GM10266 (cell line): ENCODE measurements at regions not wholly inside any gene's neighbourhood (a gene's known extent, or its start where the extent isn't known, plus 50 kb on each side); places are given as distances from the start of the nearest gene placed in this dataset.

Experiments
- DNase-seq: peaks from one replicate; pipeline ENCODE4 v3.0.0; 2012; ENCODE audit errors: extremely low spot score
- TF ChIP-seq, protein P1 (sequence below): IDR thresholded peaks from 2 replicates; pipeline ENCODE4 v1.5.1; 2012; ENCODE audit warnings: mild to moderate bottlenecking, low read depth; ENCODE audit not compliant: control insufficient read depth, insufficient read depth; ENCODE audit errors: missing control alignments

DNA sequence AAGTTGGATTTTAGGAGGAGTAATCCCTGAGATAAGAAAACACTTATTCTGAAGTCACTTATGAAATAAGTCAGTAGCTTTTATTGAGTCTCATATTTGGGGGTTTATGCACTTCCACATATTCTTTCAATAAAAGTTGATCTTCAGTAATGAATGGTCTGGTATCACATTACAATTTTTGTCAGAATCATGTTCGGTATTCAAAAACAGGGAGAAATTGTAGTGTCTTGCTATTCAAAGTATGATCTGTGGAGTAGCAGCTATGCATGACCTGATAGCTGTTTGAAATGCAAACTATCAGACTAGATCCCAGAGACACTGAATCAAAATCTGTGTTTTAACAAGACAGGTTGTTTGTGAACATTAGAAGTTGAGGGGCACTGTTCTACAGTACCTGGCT, 857.6 kb downstream of the METTL15 start:
- no peak for DNase-seq
- TF ChIP-seq, protein P1, sequence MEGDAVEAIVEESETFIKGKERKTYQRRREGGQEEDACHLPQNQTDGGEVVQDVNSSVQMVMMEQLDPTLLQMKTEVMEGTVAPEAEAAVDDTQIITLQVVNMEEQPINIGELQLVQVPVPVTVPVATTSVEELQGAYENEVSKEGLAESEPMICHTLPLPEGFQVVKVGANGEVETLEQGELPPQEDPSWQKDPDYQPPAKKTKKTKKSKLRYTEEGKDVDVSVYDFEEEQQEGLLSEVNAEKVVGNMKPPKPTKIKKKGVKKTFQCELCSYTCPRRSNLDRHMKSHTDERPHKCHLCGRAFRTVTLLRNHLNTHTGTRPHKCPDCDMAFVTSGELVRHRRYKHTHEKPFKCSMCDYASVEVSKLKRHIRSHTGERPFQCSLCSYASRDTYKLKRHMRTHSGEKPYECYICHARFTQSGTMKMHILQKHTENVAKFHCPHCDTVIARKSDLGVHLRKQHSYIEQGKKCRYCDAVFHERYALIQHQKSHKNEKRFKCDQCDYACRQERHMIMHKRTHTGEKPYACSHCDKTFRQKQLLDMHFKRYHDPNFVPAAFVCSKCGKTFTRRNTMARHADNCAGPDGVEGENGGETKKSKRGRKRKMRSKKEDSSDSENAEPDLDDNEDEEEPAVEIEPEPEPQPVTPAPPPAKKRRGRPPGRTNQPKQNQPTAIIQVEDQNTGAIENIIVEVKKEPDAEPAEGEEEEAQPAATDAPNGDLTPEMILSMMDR = no peak

DNA sequence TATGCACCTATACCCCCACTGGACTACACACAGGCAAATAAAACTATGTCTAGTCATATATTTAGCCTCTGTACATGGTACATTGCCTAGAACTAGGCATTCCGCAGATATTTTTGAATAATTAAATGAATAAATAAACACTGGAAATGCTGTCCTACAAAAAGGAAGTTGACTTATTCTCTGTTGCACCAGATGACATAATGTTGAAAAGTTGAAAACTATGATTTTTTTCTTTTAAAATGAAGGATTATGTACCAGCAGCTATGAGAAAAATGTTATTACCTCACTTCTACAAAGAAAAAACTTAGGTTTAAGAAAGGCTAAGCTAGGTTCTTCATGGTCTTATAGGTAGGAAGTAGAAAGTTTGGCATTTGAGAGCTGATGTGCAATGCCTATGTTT, 856.6 kb downstream of the METTL15 start:
- DNase-seq = no peak
- TF ChIP-seq, protein P1 = no peak

- TF ChIP-seq, protein P1 = no peak
These were observed 855.0 kb downstream of the METTL15 start for GRCh38 chr11:28963187-28963586.

GRCh38 chr11:28962502-28962901, 854.3 kb downstream of the METTL15 start:
- TF ChIP-seq, protein P1 = no peak
- no peak for DNase-seq

More at GRCh38 chr11:28963187-28963586, 855.0 kb downstream of the METTL15 start:
- DNase-seq = no peak

GRCh38 chr11:28961726-28962125, 853.5 kb downstream of the METTL15 start:
- TF ChIP-seq, protein P1 = no peak
- DNase-seq = no peak

DNA sequence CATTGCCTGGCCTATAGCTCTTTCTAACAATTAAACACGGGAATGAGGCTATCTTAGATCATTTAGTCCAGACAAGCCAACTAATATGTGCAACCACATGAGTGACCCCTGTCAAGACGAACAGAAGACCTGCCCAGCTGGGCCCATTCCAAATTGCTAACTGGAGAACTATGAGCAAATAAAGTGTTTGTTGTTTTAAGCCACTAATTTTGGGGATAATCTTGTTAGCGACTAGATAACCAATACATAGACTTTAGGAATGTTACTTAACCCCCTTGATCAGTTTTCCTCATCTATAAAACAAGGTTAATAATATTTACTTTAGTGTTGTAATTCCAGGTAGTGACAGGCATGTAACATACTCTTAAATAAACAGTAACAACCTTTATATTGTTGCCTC, 848.3 kb downstream of the METTL15 start:
- no peak for DNase-seq
- TF ChIP-seq, protein P1 = no peak

DNA sequence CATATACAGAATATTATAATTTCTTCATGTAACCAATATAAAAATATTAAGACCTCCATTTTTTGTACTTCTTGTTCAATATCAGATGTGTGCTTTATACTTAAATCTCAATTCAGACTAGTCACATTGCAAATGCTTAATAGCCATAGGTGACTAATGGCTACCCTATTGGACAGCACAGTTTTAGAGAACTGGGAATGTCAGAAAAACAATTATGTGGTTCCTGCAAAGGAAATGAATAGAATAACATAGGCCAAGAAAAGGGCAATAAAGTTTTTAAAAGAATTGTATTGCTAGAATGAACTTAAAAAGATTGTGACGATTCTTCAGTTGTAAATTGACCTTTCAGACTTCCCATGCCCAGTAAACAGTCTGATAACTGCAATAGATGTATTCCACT, 843.0 kb downstream of the METTL15 start:
- no peak for DNase-seq
- TF ChIP-seq, protein P1 = no peak
